DOHH2 (cell line): ENCODE measurements at regions not wholly inside any gene's neighbourhood (a gene's known extent, or its start where the extent isn't known, plus 50 kb on each side); places are given as distances from the start of the nearest gene placed in this dataset.

Source experiments
- H3F3A ChIP-seq: fragments of 200-600 bp; sonication (generic), shearing (Covaris generic); 2 replicates; pipeline ENCODE4 v1.6.0; 2016; ENCODE audit warnings: antibody characterized with exemption, mild to moderate bottlenecking; ENCODE audit not compliant: control insufficient read depth, insufficient read depth
- H3K27ac ChIP-seq: fragments of 200-600 bp; sonication (generic); 2 replicates; pipeline ENCODE4 v1.5.1; 2014; ENCODE audit warnings: low read depth, mild to moderate bottlenecking, low read length, moderate library complexity
- H3K27me3 ChIP-seq: fragments of 200-600 bp; sonication (generic); 2 replicates; pipeline ENCODE4 v1.6.1; 2014; ENCODE audit warnings: mild to moderate bottlenecking, low read length, mixed read lengths; ENCODE audit not compliant: control insufficient read depth
- H3K36me3 ChIP-seq: fragments of 200-600 bp; sonication (generic); 2 replicates; pipeline ENCODE4 v1.6.1; 2014; ENCODE audit warnings: mild to moderate bottlenecking, low read length, moderate library complexity, mixed read lengths; ENCODE audit not compliant: control insufficient read depth
- H3K4me1 ChIP-seq: fragments of 200-600 bp; sonication (generic); 2 replicates; pipeline ENCODE4 v1.6.1; 2014; ENCODE audit warnings: mild to moderate bottlenecking, low read length, mixed read lengths; ENCODE audit not compliant: control insufficient read depth
- H3K4me2 ChIP-seq: fragments of 200-600 bp; sonication (generic); 2 replicates; pipeline ENCODE4 v1.6.0; 2014; ENCODE audit warnings: mild to moderate bottlenecking, low read length, moderate library complexity
- H3K4me3 ChIP-seq: fragments of 200-600 bp; sonication (generic); 2 replicates; pipeline ENCODE4 v1.5.1; 2014; ENCODE audit warnings: mild to moderate bottlenecking, low read length, mixed read lengths
- H3K79me2 ChIP-seq: fragments of 200-600 bp; sonication (generic); 2 replicates; pipeline ENCODE4 v1.6.1; 2014; ENCODE audit warnings: mild to moderate bottlenecking, low read length, mixed read lengths; ENCODE audit not compliant: control insufficient read depth
- H3K9me2 ChIP-seq: fragments of 200-600 bp; sonication (generic); replicated peaks from 2 replicates; pipeline ENCODE4 v1.6.1; 2014; ENCODE audit warnings: mild to moderate bottlenecking, low read length, mixed read lengths; ENCODE audit not compliant: control insufficient read depth
- H3K9me3 ChIP-seq: fragments of 200-600 bp; sonication (generic); 2 replicates; pipeline ENCODE4 v1.6.1; 2014; ENCODE audit warnings: antibody characterized with exemption, low read length, mixed read lengths; ENCODE audit not compliant: control insufficient read depth, insufficient read depth
- H4K20me1 ChIP-seq: fragments of 200-600 bp; sonication (generic); 2 replicates; pipeline ENCODE4 v1.6.0; 2014; ENCODE audit warnings: low read depth, mild to moderate bottlenecking, antibody characterized with exemption, low read length, moderate library complexity; ENCODE audit not compliant: control insufficient read depth, insufficient read depth
- EZH2phosphoT487 ChIP-seq: fragments of 200-600 bp; sonication (generic); IDR thresholded peaks from 2 replicates; pipeline ENCODE4 v1.6.1; 2017; ENCODE audit warnings: borderline replicate concordance, mild to moderate bottlenecking, antibody characterized with exemption, low read length, moderate library complexity, mixed read lengths
- TF ChIP-seq, protein P1 (sequence below): fragments of 200-600 bp; sonication (generic); IDR thresholded peaks from one replicate; pipeline ENCODE4 v1.5.1; 2014; ENCODE audit warnings: antibody characterized with exemption, mild to moderate bottlenecking, low read depth, low read length; ENCODE audit not compliant: poor library complexity, severe bottlenecking

GRCh38 chr6:92479831-92480230, 939.5 kb downstream of the EPHA7 start:
- H3K9me3 ChIP-seq = no peaks in the 10 kb centered on the region
- no peaks in the 10 kb centered on the region for H3K36me3 ChIP-seq
- H3K4me3 ChIP-seq = no peak overlapping the region
- no peaks in the 10 kb centered on the region for H3K9me2 ChIP-seq
- H4K20me1 ChIP-seq = no peaks in the 10 kb centered on the region
- H3K27me3 ChIP-seq = no peaks in the 10 kb centered on the region
- H3K4me2 ChIP-seq = no peak overlapping the region
- no peaks in the 10 kb centered on the region for H3K79me2 ChIP-seq
- no peak for TF ChIP-seq EZH2phosphoT487
- TF ChIP-seq, protein P1, sequence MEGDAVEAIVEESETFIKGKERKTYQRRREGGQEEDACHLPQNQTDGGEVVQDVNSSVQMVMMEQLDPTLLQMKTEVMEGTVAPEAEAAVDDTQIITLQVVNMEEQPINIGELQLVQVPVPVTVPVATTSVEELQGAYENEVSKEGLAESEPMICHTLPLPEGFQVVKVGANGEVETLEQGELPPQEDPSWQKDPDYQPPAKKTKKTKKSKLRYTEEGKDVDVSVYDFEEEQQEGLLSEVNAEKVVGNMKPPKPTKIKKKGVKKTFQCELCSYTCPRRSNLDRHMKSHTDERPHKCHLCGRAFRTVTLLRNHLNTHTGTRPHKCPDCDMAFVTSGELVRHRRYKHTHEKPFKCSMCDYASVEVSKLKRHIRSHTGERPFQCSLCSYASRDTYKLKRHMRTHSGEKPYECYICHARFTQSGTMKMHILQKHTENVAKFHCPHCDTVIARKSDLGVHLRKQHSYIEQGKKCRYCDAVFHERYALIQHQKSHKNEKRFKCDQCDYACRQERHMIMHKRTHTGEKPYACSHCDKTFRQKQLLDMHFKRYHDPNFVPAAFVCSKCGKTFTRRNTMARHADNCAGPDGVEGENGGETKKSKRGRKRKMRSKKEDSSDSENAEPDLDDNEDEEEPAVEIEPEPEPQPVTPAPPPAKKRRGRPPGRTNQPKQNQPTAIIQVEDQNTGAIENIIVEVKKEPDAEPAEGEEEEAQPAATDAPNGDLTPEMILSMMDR = no peak
- H3F3A ChIP-seq = no peaks in the 10 kb centered on the region
- no peaks in the 10 kb centered on the region for H3K4me1 ChIP-seq
- no peak overlapping the region for H3K27ac ChIP-seq

DNA sequence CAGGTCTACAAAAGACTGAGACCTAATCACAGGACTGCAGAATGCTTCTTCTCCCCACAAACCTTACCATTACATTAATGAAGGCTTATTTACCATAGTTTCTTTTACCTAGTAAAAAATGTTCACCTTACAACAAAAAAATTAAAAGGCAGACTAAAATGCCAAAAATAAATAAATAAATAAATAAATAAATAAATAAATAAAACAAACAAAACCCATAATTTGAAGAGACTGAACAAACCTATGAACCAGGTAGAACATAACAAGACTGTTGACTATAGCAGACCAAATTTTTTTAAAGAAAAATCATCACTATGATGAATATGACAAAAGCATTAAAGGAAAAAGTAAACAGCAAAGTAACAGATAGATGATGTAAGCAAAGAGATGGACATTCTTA, 946.3 kb downstream of the EPHA7 start:
- H3K9me2 ChIP-seq = no peaks in the 10 kb centered on the region
- H3K79me2 ChIP-seq = no peaks in the 10 kb centered on the region
- no peaks in the 10 kb centered on the region for H3K36me3 ChIP-seq
- TF ChIP-seq, protein P1 = no peak
- TF ChIP-seq EZH2phosphoT487 = no peak
- H3K4me3 ChIP-seq = no peak overlapping the region
- H3K9me3 ChIP-seq = no peaks in the 10 kb centered on the region
- no peaks in the 10 kb centered on the region for H3K27me3 ChIP-seq
- H3K4me1 ChIP-seq = no peaks in the 10 kb centered on the region
- H3K4me2 ChIP-seq = no peak overlapping the region
- no peak overlapping the region for H3K27ac ChIP-seq
- no peaks in the 10 kb centered on the region for H4K20me1 ChIP-seq
- H3F3A ChIP-seq = no peaks in the 10 kb centered on the region

GRCh38 chr6:92469186-92469828, 950.1 kb downstream of the EPHA7 start:
- Histone ChIP-seq H3K4me3 (no peak overlapping the region), H3K27me3 (no peaks in the 10 kb centered on the region), H3K9me2 (no peaks in the 10 kb centered on the region), H3F3A (no peaks in the 10 kb centered on the region), H3K27ac (no peak overlapping the region), H3K4me1 (no peaks in the 10 kb centered on the region), H4K20me1 (no peaks in the 10 kb centered on the region), H3K79me2 (no peaks in the 10 kb centered on the region), H3K36me3 (no peaks in the 10 kb centered on the region), H3K9me3 (no peaks in the 10 kb centered on the region), H3K4me2 (no peak overlapping the region)
- TF ChIP-seq, protein P1 = no peak
- no peak for TF ChIP-seq EZH2phosphoT487
